ENCODE measurements at regions not wholly inside any gene's neighbourhood (a gene's known extent, or its start where the extent isn't known, plus 50 kb on each side); places are given as distances from the start of the nearest gene placed in this dataset.

GRCh38 chr16:85555719-85556455 lies 57.2 kb upstream of the GSE1 start:
- DNase-seq (ENCODE audit: low read depth, low spot score), result no peak

GRCh38 chr16:85556456-85557082 lies 56.6 kb upstream of the GSE1 start:
- DNase-seq (ENCODE audit: low read depth, low spot score), result no peak

GRCh38 chr16:85557083-85557970 lies 55.8 kb upstream of the GSE1 start:
- no peak for DNase-seq (ENCODE audit: low read depth, low spot score)

GRCh38 chr16:85557971-85558657 lies 55.0 kb upstream of the GSE1 start:
- DNase-seq (ENCODE audit: low read depth, low spot score), result no peak

- DNase-seq (ENCODE audit: low read depth, low spot score), result no peak
Measured at GRCh38 chr16:85560932-85561247, 52.2 kb upstream of the GSE1 start.

- DNase-seq (ENCODE audit: low read depth, low spot score), result no peak
Measured at GRCh38 chr16:85561248-85562092, 51.7 kb upstream of the GSE1 start.

- no peak for DNase-seq (ENCODE audit: low read depth, low spot score)
Measured at GRCh38 chr16:85562093-85562786, 50.9 kb upstream of the GSE1 start.

- DNase-seq (ENCODE audit: low read depth, low spot score), result no peak
Measured at GRCh38 chr16:85563034-85563433, 50.1 kb upstream of the GSE1 start.
